Peyer's patch (tissue), 4 donors: ENCODE measurements at regions not wholly inside any gene's neighbourhood (a gene's known extent, or its start where the extent isn't known, plus 50 kb on each side); places are given as distances from the start of the nearest gene placed in this dataset.
"Not testable (repeated sequence)": the region's sequence is repeated elsewhere in the genome, so short reads cannot be mapped to it uniquely, and the experiment has no call there.

Experiments used
- CTCF ChIP-seq, 6 experiments: fragments of 450-650 bp in 4 of 6; fragments of 200-600 bp in 2 of 6; sonication (generic) in 1 of 6; IDR thresholded peaks; one replicate each; pipeline ENCODE4 v1.5.1; 2017 to 2019; ENCODE audit warnings: antibody characterized with exemption in 6 of 6, mild to moderate bottlenecking in 3 of 6, moderate library complexity in 1 of 6
- POLR2A ChIP-seq, 2 donors: fragments of 450-650 bp; IDR thresholded peaks; one replicate each; pipeline ENCODE4 v1.5.1; 2017; ENCODE audit warnings: antibody characterized with exemption in 2 of 2, mild to moderate bottlenecking in 2 of 2, moderate library complexity in 2 of 2

DNA sequence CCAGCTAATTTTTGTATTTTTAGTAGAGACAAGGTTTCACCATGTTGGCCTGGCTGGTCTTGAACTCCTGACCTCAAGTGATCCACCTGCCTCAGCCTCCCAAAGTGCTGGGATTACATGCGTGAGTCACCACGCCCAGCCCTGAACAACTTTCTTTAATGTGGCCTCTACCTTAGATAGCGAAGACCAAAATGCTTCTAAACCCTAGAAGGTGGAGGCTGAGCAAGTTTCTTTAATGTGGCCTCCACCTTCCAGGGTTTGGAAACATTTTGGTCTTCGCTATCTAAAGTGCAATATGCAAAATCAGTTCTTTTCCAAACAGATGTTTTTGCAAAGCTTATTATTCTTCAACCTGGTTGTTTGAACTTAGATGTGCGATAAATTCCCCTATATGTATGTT, 70.5 kb upstream of the ITGB1 start:
- TF ChIP-seq CTCF, POLR2A (IDR thresholded peaks at IDR 0.05): not testable (repeated sequence)
